GM12891 (cell line): ENCODE measurements at regions not wholly inside any gene's neighbourhood (a gene's known extent, or its start where the extent isn't known, plus 50 kb on each side); places are given as distances from the start of the nearest gene placed in this dataset.

Experiments
- POLR2A ChIP-seq: IDR thresholded peaks from 2 replicates; pipeline ENCODE4 v1.6.1; 2011; ENCODE audit warnings: low read depth, low read length, control low read depth
- POLR2AphosphoS5 ChIP-seq: IDR thresholded peaks from 2 replicates; pipeline ENCODE4 v1.6.1; 2011; ENCODE audit warnings: low read depth, low read length, control low read depth
- SPI1 ChIP-seq: IDR thresholded peaks from 2 replicates; pipeline ENCODE4 v1.6.1; 2011; ENCODE audit warnings: low read depth, low read length, control low read depth
- TAF1 ChIP-seq: IDR thresholded peaks from 2 replicates; pipeline ENCODE4 v1.6.1; 2011; ENCODE audit warnings: low read depth, low read length, control low read depth

- TF ChIP-seq POLR2AphosphoS5 = no peak
- no peak for TF ChIP-seq POLR2A
- no peak for TF ChIP-seq TAF1
- TF ChIP-seq SPI1 = no peak
Observed at GRCh38 chr5:105392122-105392709, 1829.6 kb upstream of the NUDT12 start.
